HG03460 (cell line): ENCODE measurements at regions not wholly inside any gene's neighbourhood (a gene's known extent, or its start where the extent isn't known, plus 50 kb on each side); places are given as distances from the start of the nearest gene placed in this dataset.

Source experiments
- ATAC-seq: cut with Tn5 transposase; IDR thresholded peaks from one replicate; pipeline ENCODE4 v1.9.1; 2021; ENCODE audit not compliant: unreplicated experiment

DNA sequence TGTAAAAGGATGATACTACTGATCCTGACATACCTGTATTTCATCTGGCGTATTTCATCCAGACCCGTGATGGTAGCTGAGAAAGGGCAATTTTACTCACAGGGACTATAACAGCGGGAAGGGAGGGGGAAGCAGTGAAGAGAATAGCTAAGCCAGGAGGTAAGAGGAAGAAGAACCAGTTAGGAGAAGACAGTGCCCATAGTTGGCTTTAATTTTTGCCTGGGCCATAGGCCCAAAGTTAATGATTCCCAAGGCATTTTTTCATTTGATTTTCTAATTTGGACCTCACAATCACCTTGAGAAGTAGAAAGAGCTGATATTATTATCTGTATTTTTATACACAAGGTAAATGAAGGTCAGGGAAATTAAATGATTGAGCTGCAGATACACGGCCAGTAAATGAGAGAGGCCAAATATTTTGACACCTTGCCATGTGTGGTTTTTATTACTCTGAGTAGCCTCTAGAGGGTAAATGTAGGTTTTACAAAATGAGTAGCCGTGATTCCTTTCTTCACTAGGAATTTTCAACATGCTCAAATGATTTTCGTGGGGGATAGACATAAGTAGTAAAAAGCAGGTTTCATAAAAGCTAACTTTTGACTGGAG is 382.2 kb downstream of the FUT8 start:
- ATAC-seq = no peak

DNA sequence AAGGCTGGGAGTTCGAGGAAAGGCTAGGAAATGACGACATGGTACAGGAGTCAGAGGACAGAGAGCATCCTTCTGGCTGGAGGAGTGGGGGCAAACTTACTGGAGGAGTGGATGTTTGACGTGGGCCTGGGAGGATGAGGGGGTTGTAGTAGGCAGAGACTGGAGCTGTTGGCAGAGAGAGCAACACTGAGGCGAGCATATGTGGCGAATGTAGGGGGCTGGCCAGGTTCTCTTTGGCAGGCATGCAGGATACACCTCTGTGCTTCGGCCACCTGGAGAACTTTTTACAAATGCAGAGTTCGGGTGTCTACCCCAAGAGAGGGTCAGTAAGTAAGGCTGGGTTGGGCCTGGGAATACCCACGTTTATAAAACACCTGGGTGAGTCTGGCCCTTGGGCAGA is 385.7 kb downstream of the FUT8 start:
- no peak for ATAC-seq

DNA sequence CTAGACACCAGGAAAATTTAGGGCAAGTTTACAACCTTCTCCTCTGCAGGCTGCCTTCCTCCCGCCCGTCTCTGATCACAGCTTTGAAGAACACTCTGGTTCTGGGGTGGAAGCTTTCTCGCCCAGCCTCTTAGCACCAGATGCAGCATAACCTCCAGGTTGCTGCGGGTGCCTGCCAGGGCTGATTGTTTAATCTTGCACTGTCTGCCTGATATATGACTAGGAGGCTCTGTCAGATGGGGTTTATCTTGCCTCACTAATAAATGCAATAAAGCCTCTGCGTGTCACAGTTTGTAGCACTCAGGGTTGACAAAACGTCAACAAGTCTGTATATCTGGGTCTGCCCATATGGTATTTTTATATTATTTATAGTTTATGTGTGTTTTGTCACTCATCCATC is 388.2 kb downstream of the FUT8 start:
- no peak for ATAC-seq

GRCh38 chr14:65802196-65802595 is 389.7 kb downstream of the FUT8 start:
- ATAC-seq = no peak

GRCh38 chr14:65803885-65804284 is 391.4 kb downstream of the FUT8 start:
- no peak for ATAC-seq

GRCh38 chr14:65804439-65805112 is 392.0 kb downstream of the FUT8 start:
- no peak for ATAC-seq

GRCh38 chr14:65805113-65805473 is 392.6 kb downstream of the FUT8 start:
- ATAC-seq = no peak

GRCh38 chr14:65808390-65808789 is 395.9 kb downstream of the FUT8 start:
- no peak for ATAC-seq

GRCh38 chr14:65810322-65810721 is 397.8 kb downstream of the FUT8 start:
- no peak for ATAC-seq

- no peak for ATAC-seq
These were observed 401.3 kb downstream of the FUT8 start for GRCh38 chr14:65813760-65814384.

DNA sequence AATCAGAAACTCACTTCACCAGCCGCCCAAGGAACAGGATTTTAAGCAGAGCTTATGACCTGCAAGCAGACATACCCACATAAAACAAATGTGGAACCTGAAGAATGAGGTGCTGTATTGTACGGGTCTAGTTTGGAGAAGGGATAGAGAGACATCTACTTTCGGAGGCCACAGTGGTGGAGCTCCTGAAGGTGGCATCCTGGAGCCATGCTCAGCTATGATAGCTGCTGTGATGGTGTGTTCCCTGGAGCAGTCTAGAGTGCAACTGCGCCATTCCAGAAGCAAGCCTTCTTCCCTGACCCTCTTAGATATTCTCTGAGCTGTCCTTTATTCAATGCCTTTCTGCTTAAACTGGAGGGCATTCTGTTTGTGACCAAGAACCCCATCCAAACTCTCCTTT is 402.6 kb downstream of the FUT8 start:
- no peak for ATAC-seq

DNA sequence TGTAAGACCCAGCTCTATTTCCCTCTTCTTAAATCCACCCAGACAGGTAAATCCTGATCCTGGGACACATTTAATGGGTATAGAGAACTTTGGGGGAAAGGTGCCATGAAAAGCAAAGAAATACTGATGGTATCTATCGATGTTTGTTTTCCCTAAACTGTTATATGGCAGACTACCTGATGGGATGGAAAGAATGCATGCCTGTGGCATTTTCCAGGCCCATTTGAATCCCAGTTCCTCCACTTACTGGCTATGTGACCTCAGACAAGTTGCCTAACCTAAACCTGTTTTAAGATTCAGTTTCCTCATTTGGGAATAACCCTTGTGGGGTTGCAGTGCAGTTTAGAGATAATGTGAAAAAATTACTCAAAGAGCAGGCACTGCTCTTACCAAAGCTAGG is 404.5 kb downstream of the FUT8 start:
- no peak for ATAC-seq

DNA sequence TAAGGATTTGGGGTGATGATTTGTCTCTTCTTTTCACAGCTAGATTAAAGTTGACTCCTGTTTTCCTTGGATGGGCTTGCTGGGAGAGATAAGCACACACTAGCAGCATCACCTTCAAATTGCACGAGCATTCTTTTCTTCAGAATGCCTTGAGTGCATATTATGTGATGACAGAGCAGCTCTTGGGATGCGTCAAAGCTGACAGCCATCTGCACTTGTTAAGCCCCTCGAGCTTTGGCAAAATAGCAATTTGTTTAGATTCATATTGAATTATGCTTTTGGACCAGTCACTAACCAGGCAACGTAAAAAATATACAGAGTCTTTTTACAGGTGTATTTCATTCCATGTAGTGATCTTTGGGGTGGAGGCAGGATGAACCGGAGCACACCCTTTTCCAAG is 407.0 kb downstream of the FUT8 start:
- ATAC-seq = no peak

DNA sequence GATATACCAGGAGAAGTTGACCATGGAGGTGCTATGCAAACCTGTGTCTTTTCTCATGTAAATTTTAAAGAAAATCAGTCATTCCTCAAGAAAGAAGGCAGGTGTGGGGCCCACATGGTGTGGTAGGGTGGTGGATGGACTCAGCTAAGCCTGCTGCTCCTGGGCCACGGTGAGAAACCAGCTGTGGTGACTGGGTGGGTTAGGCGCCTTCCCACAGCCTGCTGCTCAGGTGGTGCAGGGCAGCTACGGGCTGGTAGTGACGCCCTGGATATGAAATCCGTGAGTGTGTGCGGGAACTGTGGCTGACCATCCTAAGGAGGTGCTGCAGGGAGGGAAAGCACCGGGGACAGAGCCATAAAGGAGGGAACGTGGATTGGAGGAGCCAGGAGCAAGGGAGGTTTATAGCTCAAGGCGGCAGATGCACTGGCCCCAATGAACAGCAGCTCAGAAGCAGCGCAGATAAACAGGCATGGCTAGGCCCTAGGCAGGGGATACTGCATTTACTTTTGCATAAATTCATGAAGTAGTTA is 408.8 kb downstream of the FUT8 start:
- no peak for ATAC-seq

DNA sequence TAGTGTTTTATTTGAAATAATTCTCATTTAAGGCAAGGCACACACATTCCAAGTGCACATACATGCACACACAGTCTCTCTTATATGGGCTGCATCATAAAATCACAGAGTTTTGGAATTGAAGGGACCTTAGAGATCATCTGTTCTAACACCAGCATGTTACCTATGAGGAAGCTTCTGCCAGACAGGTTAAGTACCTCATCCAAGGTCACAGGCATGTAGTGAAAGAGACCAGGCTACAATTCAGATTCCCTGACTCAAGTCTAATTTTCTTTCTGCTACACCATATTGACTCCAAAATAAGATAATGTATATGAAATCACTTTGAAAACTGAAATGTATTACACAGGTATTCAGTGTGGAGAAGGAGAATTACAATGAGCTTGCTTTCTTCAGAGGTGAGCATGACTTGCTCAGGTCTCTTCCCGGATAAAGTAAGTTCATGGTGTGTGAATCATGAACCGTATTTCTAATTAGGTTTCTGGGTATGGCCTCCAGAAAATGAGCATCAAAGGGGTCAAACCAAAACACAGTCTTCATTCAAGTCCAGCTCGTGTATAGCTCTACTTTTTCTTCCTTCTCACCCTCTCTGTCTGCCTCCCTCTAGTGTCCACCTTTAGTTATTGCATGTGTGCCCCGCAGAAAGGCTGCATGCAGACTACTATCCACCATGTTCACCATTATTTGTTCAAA is 411.9 kb downstream of the FUT8 start:
- ATAC-seq = no peak

- ATAC-seq = no peak
These were observed 412.4 kb downstream of the FUT8 start for GRCh38 chr14:65824978-65825299.

DNA sequence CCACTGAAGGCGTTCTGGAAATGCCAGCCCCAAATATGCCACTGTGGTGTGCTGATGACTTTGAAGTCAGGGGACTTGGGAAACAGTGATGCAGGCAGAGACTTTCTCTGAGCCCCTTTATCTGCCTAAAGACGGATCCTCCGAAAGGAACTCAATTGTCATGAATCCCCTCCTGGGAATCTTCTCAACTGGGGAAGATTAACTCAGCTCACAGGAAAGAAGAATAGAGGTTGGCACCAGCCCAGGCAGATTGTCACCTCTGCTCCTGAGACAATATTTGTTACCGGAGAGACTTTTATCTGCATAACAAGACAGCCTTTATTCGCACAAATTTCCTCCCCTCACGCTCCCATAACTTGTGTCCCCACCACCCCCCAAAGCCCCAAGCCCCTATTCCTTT is 414.4 kb downstream of the FUT8 start:
- ATAC-seq = no peak

GRCh38 chr14:65827520-65827919 is 415.0 kb downstream of the FUT8 start:
- ATAC-seq = no peak

DNA sequence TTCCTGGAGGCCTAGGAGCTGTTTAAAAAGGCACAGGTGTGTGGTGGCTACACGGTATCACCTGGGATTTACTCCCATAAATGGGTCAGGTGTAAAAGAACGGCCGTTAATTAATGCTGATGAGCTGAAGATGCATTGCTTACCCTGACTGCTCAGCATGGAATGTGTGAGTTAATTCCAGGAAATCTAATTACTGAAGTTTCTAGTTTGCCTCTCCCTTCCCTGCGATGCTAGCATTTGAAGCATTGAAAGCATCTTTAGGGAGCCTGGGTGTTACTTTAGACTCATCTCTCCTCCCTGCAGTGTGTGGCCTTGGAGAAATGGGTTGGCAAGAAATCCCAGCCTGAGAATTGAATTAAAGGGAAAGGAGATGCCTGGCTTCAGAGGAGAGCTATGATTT is 415.9 kb downstream of the FUT8 start:
- no peak for ATAC-seq

DNA sequence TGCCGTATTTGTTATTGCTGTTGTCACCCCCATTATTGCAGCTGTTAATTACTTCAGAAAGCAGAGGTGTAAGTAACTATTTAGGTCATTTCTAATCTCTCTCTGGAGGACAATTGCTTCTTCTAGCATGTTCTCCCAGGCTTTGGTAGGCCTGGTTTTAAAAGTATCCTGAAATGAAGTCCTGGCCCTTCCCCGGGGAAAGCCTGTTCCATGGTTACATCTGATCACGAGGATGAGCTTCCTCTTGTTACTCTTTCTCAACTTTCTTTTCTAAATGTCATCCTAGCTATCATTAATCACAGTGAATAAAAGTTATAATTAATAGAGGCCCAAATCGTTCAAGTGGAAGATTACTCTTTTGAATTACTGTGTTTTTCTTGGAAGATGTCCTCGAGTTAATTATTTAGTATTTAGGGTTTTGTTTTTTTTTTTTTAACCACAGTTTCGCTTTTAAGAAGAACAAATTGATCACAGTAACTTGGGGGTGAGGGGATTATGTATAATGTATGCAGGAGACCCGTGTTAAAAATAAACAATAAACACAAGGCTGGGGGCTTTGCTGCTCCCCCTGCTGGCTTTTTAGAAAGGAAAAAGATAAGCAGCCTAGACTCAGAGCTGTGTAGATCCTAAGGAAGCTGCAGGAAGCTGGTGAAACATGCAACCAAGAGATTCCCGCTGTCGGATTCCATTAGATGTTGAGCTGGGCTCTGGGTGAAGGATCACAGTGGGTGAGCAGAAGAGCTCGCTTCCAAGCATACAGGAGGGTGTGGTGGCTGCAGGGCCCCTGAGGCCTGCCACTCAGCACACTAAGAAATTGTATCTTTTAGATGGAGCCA is 420.1 kb downstream of the FUT8 start:
- ATAC-seq = no peak

GRCh38 chr14:65833267-65833880 is 420.8 kb downstream of the FUT8 start:
- no peak for ATAC-seq
